Glomerular visceral epithelial cell (primary cell): ENCODE measurements at regions not wholly inside any gene's neighbourhood (a gene's known extent, or its start where the extent isn't known, plus 50 kb on each side); places are given as distances from the start of the nearest gene placed in this dataset.
"Not testable (repeated sequence)": the region's sequence is repeated elsewhere in the genome, so short reads cannot be mapped to it uniquely, and the experiment has no call there.

ENCODE experiments used
- DNase-seq: peaks from one replicate; pipeline ENCODE4 v3.0.0-alpha.2; 2016; ENCODE audit errors: extremely low spot score

DNA sequence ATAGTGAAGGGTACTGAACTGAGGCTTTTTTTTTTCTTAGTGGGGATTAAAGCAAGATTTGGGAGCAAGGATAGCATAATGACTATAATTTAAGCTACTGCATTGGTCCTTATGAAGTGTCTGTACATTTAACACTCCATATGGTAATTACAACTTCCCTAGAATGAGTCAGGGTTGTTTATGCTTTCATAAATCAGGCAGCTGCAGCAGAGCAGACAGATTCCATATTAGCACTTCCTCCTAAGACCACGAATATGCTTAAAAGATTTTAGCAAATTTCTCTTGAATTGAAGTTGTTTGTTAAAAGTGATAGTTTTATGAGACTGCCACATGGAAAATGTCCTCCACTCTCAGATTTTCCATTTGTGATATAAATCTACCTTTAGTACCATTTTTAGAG lies 401.1 kb upstream of the SPRY2 start:
- no peak for DNase-seq

DNA sequence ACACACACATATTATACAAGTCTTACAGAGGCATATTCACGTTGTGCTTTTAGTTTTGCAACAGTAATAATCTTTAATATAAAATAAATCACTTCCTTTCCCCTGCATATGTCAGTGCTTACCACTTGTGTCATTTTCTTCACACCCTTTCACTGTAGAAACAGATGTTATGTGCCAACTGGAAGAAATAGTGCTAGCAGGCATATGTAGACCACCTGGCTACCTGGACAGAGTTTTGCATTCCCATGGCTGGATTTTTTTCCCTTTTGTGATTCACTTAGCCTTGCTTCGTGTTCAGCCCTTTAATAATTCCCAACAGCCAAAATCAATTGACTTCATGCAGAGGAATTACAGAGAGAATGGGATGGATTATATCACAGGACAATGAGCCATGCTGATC lies 399.1 kb upstream of the SPRY2 start:
- DNase-seq = no peak

DNA sequence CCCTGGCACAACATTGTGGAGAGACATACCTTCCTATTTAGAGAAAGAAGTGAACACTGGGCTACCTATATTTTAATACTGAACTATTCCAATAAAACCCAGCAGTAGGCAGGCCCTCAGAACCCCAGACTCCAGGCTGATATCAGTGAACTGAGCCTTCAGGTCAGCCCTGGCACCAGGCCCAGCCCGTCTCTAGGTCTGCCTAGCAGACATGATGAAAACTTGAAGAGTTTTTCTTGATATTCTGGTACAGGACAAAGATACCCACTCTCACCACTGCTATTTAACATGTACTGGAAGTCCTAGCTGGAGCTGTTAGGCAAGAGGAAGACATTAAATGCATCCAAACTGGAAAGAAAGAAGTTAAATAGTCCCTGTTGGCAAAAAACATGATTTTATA lies 396.6 kb upstream of the SPRY2 start:
- DNase-seq = no peak

DNA sequence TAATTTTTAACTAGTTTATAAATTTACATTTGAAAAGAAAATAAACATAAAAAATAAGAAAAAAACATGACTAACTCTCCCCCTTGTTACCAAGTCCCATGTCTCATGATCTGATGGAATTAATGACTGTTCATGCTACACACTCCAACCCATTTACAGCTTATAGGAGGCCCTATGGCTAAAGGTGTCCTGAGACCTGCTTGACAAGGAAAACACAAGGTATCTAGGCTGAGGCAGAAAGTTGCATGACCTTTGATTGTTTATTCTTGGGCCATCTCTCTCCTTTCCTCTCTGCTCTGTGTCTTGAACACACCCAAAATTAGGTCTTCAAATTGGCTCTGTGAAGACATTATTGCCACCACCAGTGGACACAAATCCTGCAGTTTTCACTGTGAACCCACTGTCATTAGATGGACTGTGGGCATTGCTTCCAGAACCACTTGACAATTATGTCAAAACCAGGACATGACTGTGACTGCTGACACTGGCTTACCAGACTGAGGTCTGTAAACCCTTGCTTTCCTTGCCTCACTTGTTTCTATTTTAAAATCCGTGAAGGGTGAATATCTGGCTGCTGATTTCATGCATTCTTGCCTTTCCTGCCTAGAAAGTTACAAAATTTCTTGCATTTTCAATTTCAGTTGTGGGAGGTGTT lies 386.5 kb upstream of the SPRY2 start:
- DNase-seq = no peak

DNA sequence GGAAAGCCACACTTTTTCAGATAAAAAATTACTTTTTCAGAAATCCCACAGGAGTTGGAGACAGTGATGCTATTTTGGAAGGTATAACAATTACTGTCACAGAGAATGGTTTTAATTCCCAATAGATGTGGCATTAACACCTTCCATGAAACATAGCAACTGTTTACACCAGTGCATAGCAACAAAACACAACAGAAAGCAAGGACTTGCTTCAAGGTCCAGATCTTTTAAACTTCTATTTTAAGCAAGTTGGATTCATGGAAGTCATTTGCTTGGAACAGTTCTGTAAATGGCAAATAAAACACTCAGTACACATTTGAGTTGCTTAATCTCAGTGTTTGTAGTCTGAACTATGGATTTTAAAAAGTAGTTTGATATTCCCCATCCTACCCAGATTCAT lies 385.9 kb upstream of the SPRY2 start:
- DNase-seq = no peak

DNA sequence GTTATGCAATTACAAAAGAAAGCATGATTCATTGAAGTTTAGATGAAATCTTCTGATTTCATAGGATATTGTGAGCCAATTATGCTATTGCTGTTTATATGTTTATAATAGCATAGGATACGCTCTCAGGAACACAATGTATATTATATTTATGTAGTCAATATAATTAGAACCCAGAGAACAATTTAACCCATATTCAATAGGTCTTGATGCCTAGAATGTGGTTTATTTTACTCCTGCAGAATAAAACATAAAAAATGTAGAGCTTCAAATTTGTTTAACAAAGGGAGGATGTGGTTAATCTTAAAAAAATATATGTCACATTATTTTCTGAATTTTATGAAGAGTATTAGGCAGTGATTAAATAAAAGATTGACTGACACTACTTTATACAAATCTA lies 380.8 kb upstream of the SPRY2 start:
- DNase-seq = no peak

DNA sequence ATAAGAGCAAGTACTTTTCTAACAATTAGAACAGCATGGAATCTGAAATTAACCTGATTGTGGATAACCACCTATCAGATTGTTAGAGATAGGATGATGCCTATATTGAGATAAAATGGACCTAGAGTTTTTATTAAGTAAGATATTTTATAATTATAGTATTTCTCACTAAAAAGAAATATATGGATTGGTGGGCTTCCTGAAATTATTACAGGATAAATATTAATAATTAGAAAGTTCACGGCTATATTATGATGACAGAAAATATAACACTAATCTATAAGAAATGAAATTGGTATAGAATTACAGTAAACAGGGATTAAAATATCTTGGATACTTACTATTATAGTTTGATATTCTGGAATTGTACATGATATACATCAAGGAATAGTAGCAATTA lies 378.0 kb upstream of the SPRY2 start:
- DNase-seq = no peak

DNA sequence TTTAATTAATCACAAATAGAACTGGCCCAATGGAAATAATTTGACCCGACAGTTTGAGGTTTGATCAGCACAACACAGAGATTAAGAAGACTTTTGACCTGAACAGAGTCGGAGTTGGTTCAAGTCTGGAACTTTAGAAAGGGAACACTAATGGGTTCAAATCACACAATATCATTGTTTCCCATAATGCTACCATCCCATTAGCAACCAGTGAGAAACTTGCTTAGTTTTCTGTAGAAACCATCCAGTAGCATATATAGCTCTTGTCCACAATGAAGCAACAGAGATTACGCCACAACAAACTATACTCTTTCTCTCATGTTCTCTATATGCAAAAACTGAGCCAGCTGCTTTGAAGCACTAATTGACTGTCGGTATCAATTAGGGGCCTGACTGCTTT lies 376.9 kb upstream of the SPRY2 start:
- no peak for DNase-seq

DNA sequence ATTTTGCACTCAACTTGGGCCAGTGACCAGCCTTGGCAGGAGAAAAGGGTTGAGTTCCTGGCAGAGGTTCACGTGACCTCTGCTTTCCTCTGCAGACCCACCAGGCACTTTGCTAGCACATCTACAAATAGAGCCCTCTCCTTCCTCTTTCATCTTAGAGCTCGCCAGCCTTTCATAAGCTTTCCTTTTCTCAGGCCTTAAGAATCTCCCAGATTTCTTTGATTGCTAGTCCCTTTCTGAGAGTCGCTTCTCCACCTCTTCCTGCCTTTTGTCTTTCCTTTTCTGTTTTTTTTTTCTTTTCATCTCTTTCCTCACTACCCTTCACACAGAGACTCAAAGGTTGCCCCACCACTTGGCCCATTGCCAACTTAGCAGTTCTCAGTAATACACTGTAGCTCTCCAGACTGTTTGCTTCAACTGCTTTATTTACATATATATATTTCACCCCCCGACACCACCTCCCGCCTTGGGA lies 375.7 kb upstream of the SPRY2 start:
- DNase-seq = peak; percentile 16

DNA sequence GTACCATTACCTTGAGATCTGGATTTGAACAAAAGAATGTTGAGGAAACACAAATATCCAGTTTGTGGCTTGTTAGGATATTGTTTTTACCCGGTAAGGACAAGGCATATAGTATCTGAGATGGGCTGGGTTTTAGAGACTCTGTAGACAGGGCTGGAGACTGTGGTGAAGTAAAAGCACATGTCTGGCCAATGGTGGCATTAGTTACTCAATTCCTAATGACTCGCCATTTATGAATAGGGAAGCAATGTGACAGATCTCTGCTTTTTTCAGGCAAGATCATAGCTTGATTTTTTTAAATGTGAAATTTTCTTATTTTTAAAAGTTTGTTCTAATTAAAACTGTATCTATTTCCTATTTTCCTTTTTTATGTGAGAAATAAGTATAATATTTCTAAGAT lies 371.1 kb upstream of the SPRY2 start:
- DNase-seq = no peak

DNA sequence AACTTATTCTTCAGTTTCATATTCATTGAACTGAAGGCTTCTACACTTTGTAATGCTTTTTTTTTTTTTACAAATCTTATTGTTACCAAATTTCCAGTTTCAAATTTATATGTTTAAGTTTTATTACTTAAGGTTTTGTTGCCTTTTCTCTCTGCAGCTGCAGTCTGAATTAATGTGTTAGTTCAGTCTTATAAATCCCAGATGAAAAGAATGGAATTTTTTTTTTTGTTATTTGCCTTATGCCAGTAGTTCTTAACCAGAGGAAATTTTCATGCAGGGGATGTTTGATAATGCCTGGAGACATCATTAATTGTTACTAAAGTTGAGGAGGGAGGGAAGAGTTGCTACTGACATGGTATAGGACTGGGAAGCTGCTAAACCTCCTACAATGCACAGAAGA lies 367.9 kb upstream of the SPRY2 start:
- no peak for DNase-seq

DNA sequence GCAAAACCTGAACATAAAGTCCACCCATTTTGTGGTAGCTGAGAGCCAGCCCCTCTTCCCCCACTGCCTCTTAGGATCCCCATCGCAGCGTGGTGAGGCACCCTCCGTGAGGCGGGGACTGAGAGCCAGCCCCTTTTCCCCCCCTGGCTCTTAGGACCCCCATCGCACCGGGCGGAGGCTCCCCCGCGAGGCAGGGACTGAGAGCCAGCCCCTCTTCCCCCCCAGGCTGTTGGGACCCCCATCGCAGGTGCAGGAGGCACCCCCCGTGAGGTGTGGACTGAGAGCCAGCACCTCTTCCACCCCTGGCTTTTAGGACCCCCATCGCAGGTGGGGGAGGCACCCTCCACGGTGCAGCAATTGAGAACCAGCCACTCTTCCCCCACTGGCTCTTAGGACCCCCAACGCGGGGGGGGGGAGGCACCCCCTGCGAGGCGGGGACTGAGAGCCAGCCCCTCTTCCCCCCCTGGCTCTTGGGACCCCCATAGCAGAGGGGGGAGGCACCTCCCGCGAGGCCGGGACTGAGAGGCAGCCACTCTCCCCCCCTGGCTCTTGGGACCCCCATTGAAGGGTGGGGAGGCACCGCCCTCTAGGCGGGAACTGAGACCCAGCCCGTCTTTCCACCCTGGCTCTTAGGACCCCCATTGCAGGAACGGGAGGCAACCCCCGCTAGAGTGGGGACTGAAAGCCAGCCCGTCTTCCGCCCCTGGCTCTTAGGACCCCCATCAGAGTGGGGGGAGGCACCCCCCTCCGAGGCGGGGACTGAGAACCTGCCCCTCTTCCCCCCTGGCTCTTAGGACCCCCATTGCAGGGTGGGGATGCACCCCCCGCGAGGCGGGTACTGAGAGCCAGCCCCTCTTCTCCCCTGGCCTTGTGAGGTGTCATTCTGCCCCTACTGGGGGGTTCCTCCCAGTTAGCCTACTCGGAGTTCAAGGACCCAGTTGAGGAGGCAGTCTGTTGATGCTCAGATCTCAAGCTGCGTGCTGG lies 366.4 kb upstream of the SPRY2 start:
- DNase-seq = no peak

DNA sequence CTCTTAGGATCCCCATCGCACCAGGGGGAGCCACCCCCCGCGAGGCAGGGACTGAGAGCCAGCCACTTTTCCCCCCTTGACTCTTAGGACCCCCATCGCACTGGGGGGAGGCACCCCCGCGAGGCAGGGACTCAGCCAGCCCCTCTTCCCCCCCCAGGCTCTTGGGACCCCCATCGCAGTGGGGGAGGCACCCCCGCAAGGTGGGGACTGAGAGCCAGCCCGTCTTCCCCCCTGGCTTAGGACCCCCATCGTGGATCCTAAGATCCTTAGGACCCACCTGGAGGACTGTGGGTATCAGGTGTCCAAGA lies 365.2 kb upstream of the SPRY2 start:
- DNase-seq = no peak

DNA sequence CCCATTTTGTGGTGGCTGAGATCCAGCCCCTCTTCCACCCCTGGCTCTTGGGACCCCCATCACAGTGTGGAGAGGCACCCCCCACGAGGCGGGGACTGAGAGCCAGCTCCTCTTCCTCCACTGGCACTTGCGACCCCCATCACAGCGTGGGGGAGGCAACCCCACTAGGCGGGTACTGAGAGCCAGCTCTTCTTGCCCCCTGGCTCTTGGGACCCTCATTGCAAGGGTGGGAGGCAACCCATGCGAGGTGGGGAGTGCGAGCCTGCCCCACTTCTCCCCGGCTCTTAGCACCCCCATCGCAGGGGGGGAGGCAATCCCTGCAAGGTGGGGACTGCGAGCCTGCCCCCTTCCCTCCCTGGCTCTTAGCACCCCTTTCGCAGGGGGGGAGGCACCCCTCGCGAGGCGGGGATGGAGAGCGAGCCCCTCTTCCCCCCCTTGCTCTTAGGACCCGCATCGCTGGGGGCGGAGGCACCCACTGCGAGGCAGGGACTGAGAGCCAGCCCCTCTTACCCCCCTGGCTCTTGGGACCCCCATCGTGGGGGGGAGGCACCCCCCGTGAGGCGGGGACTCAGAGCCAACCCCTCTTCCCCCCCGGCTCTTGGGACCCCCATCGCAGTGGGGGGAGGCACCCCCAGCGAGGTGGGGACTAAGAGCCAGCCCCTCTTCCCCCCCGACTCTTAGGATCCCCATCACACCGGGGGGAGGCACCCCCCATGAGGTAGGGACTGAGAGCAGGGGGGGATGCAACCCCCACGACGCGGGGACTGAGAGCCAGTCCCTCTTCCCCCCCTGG lies 364.6 kb upstream of the SPRY2 start:
- DNase-seq = no peak

DNA sequence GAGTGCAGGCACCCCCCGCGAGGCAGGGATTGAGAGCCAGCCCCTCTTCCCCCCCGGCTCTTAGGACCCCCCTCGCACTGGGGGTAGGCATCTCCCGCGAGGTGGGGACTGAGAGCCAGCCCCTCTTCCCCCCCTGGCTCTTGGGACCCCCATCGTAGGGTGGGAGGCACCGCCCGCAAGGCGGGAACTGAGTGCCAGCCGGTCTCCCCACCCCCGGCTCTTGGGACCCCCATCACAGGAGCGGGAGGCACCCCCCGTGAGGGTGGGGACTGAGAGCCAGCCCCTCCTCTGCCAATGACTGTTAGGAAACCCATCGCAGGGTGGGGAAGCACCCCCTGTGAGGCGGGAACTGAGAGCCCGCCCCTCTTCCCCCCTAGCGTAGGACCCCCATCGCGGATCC lies 363.4 kb upstream of the SPRY2 start:
- no peak for DNase-seq

DNA sequence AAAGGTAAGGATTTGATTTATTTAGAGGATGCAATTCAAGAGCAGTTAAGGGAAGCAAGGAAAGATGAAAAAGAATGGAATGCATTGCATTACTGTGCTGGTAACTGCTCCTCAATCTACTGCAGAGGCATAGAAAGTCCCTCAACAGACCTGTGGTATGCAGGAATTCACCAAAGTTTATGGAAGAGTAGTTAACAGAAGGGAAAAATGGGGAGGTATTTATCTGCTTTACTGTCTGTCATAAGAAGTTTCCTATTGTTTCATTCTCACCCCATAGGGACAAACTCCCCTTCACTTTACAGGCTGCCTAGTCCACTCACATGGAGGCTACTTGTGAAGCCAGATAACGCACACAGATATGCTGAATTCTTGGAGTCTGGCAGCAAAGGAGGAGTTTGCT lies 354.9 kb upstream of the SPRY2 start:
- no peak for DNase-seq

DNA sequence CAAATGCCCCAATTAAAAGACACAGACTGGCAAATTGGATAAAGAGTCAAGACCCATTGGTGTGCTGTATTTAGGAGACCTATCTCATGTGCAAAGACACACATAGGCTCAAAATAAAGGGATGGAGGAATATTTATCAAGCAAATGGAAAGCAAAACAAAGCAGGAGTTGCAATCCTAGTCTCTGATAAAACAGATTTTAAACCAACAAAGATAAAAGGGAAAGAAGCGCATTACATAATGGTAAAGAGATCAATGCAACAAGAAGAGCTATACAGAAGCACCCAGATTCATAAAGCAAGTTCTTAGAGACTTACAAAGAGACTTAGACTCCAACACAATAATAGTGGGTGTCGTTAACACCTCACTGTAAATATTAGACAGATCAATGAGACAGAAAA lies 350.9 kb upstream of the SPRY2 start:
- DNase-seq = not testable (repeated sequence)

DNA sequence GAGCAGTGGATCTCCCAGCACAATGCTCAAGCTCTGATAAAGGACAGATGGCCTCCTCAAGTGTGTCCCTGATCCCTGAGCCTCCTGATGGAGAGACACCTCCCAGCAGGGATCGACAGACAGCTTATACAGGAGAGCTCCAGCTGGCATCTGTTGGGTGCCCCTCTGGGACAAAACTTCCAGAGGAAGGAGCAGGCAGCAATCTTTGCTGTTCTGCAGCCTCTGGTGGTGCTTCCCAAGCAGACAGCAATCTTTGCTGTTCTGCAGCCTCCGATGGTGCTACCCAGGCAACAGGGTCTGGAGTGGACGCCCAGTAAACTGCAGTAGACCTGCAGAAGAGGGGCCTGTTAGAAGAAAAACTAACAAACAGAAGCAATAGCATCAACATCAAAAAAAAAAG lies 349.3 kb upstream of the SPRY2 start:
- no peak for DNase-seq

DNA sequence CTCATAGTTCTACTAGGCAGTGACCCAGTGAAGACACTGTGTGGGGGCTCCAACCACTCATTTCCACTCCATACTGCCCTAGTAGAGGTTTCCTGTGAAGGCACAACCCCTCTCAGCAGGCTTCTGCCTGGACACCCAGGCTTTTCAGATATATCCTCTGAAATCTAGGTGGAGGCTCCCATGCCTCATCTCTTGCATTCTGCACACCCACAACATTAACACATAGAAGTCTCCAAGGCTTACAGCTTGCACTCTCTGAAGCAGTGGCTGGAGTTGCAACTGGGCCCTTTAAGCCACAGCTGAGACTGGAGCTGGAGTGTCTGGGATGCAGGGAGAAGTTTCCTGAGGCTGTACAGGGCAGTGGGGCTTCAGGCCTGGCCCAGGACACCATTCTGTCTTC lies 347.7 kb upstream of the SPRY2 start:
- no peak for DNase-seq

DNA sequence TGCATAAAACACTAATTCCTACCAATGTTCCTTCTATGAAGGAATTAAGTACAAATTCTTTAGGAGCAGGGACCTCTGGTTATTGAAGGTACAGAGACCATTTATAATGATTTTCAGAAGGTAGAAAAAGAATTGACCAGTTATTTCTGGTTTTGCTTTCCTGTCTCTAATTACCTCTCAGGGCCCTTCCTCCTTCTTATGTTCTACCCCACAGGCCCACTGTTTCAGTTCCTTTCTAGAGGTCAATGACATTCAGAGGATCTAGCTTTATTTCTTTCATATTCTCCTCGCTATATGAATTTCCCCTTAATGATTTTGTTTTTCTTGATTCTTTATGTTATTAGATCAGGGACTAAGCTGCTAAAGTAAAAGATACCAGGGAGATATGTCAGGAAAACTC lies 345.0 kb upstream of the SPRY2 start:
- no peak for DNase-seq

DNA sequence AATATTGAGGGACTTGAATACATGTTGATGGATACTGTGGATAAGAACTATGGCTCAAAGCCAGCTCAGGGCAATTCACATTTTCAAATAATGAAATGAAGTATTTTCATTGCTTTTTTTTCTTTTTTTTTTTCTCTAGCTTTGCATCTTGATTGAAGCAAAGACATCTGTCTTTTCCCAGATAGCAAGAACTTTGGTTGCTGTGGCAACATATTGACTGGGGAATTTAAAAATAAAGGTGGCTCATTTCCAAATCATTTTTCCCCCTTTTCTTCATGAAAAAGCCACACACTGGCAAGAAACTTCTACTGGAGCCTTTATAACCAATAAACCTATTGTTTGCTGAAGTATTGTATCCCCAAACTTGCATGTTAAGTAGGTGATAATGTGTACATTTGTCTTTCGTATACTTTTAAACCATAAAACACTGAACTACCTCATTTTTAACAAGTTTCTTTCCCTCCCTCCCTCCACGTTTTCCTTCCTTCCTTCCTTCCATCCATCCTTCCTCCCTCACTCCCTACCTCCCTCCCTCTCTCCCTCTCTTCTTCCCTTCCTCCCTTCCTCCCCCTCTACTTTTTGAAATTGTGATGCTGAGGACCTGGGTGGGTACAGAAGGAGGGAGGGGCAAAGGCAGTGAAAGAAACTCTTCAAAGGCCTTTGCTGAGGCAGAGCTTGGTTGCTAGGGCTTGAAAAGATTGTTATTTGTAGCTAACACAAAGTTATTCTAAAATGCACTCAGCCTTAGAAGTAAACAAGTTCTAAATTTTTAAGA lies 343.5 kb upstream of the SPRY2 start:
- no peak for DNase-seq
